NCI-H1092 treated with DMSO at 0.1 percent for 48 hours (cell line): ENCODE measurements at regions not wholly inside any gene's neighbourhood (a gene's known extent, or its start where the extent isn't known, plus 50 kb on each side); places are given as distances from the start of the nearest gene placed in this dataset.
"Not testable (repeated sequence)": the region's sequence is repeated elsewhere in the genome, so short reads cannot be mapped to it uniquely, and the experiment has no call there.

Experiments used
- DNase-seq: peaks from one replicate; lab custom pipeline; 2025; lab: John Stamatoyannopoulos, UW

DNA sequence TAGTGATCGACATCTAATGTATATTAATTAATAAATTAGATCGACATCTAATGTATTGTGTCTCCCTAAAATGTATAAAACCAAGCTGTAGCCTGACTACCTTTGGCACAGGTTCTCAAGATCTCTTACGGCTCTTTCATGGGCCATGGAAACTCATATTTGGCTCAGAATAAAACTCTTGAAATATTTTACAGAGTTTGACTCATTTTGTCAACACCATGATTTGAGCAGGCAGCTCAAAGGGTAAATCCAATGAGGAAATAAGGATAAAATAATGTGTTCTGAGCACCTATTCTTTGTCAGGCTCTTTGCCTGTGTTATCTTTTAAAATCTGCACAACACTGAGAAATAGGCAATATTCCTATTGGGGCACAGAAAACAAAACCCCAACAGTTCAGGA lies 223.4 kb upstream of the DUSP10 start:
- DNase-seq, result no peak

DNA sequence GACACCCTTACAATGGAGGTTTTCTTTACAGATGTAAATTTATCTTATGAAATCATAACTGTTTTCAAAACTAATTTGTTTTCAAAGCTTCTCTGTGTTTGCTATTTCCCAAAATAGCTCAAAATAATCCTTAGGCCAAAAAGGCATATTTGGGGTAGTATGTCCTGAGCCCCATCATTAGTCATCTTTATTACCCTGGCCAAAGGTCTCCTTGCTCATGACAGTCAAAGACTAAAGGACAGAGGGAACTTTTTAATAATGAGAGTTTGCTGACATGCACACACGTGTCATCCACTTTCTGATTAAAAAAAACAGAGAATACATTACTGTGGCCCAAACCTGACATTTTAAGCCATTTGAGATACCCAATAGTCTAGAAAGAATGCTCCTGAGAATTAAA lies 221.9 kb upstream of the DUSP10 start:
- DNase-seq, result no peak

DNA sequence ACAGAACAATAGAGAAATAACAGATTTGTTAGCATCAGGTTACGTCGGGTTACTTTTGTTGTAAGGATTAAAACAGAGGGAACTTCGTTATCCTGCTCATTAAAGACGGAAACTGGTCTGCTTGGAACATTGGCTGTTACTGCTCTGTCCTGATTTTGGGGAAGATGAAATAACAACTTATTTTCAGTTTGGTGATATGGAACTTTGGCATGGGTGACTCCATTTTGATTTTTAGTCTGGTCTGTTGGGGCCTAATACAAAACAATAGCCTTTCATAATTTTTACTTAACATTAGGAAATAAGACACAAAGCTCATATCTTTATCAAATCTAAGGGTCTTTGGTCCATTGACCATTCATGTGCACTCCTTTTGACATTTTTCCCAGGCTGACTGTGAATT lies 220.5 kb upstream of the DUSP10 start:
- no peak for DNase-seq

DNA sequence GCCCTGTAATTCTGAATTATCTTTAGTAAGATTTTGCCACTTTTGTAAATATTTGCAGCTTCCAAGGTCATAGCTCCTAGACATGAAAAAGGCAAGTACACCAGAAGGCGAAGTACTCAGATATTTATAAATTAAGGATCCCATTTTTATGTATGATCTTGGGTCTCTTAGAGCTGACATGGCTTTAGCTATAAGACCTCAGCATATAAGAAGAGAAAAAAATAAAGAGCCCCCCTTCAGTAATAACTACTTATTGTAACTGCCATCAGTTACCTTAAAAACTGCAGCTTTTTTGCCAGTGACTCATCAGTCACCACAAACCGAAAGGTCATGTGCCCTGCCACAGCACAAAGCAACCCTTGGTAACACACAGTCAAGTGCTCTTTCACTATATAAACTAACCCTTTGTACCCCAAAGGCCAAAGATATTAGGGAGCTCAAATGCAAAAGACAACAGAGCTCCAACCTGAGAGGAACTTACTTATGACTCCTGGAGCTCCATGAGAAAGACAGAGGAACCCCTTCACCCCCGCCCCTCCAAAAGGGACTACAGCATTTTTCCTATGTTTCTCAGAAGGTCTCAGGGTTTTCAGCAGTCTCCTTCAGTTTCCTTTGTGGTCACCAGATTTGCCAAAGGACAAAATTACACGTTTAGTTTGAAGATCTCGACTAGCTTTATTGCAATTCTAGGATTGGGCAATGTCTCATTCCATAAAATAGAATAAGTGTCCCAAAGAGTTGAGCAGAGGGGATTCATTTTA lies 219.8 kb upstream of the DUSP10 start:
- no peak for DNase-seq

DNA sequence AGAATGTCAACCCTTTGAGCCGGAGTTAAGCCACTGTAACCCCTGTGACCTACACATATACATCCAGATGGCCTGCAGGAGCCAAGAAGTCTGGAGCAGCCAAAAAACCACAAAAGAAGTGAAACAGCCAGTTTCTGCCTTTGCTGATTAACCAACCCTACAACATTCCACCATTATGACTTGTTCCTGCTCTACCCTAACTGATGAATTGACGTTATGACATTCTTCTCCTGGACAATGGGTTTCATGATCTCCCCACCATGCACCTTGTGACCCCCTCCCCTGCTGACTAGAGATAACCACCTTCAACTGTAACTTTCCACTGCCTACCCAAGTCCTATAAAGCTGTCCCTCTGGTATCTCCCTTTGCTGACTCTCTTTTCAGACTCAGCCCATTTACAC lies 216.3 kb upstream of the DUSP10 start:
- not testable (repeated sequence) for DNase-seq

DNA sequence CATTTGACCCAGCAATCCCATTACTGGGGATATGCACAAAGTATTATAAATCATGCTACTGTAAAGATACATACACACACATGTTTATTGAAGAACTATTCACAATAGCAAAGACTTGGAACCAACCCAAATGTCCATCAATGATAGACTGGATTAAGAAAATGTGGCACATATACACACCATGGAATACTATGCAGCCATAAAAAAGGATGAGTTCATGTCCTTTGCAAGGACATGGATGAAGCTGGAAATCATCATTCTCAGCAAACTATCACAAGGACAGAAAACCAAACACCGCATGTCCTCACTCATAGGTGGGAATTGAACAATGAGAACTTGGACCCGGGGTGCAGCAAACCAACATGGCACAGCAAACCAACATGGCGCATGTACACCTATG lies 215.5 kb upstream of the DUSP10 start:
- DNase-seq, result not testable (repeated sequence)

DNA sequence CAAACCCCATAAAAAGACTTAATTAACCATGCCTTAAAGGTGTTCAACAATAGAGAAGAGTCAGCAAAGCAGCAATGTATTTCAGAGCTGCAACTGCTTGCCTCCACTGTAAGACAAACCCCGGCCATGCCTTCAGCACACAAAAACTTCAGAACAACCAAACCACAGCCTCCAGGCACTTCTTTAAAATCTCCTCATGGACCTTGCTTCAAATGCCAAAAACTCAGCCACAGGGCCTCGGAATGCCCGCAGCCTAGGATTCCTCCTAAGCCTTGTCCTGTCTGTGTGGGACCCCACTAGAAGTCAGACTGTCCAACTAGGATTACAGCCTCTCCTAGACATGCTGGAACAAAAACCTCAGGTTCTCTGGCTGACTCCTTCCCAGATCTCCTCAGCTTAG lies 208.1 kb upstream of the DUSP10 start:
- DNase-seq, result no peak

DNA sequence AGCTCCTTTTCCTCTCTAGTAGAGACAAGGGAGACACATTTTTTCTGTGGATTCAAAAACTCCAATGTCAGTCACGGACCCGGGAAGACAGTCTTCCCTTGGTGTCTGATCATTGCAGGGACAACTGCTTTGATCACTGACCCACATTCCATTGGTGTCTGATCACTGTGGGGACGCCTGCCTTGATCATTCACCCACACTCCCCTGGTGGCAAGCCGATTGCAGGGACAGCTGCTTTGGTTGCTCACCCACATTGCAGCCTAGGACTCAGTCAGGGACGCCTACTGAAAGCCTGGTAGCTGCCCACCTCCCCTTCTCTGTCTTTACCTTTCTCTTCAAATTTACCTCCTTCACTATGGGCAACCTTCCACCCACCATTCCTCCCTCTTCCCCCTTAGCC lies 206.6 kb upstream of the DUSP10 start:
- DNase-seq, result no peak

DNA sequence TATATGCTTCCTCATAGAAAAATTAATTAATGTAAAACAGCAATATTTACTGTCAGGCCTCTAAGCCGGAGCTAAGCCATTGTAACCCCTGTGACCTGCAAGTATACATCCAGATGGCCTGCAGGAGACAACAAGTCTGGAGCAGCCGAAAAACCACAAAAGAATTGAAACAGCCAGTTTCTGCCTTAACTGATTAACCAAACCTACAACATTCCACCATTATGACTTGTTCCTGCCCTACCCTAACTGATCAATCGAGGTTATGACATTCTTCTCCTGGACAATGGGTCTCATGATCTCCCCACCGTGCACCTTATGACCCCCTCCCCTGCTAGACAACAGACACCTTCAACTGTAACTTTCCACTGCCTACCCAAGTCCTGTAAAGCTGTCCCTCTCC lies 205.8 kb upstream of the DUSP10 start:
- DNase-seq, result no peak

DNA sequence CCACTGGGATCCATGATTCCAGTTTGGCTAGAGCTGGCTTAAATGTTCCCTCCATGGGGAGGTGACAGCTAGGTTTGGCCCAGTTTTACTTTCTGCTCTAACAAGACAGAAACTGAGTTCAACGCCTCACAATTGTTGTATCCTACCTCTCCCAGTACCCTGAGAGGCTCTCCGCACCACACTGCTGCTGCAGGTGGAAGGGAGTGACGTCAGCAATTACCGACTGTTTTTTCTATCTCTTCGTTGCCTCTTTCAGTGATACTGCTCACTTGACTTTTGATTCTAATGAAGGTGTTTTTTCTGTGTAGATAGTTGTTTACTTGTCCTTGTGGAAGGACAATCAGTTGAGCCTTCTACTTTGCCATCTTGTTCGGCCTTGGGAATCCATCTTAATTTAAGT lies 204.9 kb upstream of the DUSP10 start:
- DNase-seq, result no peak

DNA sequence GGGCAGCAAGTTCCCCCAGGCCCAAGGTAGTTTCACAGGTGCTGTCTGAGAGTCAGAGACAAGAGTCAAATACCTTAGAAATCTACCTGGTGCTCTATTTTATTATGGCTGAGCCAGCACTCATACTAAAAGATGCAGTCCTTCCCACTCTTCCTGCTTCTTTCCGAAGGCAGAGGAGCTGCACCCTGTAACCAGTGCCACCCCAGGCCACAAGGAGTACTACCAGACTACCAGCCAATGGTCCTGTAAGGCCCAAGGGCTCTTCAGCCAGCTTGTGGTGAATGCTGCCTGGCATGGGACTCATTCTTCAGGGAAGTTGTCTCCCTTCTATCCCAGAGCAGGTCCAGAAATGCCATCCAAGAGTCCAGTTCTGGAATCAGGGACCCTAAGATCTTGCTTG lies 203.8 kb upstream of the DUSP10 start:
- DNase-seq, result no peak

DNA sequence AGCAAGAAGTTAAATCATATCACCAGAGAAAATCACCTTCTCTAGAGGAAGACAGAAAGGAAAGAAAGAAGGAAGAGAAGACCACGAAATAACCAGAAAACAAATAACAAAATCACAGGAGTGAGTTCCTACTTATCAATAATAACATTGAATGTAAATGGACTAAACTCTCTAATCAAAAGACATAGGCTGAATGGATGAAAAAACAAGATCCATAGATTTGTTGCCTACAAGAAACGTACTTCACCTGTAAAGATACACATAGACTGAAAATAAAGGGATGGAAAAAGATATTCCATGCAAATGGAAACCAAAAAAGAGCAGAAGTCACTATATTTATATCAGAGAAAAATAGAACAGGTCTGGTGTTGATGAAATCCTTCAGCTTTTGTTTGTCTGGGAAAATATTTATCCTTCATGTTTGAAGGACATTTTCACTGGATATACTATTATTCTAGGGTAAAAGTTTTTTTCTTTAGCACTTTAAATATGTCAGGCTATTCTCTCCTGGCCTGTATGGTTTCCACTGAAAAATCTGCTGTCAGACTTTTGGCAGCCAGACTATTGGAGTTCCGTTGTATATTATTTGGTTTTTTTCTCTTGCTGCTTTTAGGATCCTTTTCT lies 202.5 kb upstream of the DUSP10 start:
- no peak for DNase-seq

DNA sequence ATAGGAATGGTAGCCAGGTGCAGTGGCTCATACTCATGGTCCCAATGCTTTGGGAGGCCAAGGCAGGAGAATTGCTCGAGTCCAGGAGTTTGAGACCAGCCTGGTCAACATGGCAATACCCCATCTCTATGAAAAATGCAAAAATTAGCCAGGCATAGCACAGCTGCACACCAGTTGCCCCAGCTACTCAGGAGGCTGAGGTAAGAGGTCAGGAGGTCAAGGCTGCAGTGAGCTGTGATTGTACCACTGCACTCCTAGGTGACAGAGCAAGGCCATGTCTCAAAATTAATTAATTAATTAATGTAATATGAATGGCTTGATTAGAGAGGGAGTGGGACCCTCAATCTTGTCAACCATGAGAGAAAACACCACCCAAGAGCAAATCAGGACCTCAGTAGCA lies 198.7 kb upstream of the DUSP10 start:
- no peak for DNase-seq

DNA sequence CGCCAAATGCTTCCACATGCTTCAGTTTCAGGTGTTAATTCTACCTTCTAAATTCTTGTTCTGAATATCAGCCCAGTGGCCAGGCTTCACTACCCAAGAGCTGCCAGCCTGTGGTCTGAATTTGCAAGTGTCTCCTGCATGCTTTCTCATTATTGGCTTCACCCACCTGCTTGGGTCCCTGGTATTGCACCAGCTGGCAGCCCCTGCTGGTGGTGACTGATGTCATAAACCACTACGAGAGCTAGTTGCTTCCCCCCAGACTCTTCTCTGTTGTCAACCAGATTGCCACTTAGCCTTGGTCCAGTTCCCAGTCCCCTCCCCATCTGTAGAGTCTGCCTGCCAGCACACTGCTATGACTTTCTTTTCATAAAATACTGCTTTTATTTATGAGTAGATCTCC lies 197.7 kb upstream of the DUSP10 start:
- DNase-seq, result peak; percentile 71

DNA sequence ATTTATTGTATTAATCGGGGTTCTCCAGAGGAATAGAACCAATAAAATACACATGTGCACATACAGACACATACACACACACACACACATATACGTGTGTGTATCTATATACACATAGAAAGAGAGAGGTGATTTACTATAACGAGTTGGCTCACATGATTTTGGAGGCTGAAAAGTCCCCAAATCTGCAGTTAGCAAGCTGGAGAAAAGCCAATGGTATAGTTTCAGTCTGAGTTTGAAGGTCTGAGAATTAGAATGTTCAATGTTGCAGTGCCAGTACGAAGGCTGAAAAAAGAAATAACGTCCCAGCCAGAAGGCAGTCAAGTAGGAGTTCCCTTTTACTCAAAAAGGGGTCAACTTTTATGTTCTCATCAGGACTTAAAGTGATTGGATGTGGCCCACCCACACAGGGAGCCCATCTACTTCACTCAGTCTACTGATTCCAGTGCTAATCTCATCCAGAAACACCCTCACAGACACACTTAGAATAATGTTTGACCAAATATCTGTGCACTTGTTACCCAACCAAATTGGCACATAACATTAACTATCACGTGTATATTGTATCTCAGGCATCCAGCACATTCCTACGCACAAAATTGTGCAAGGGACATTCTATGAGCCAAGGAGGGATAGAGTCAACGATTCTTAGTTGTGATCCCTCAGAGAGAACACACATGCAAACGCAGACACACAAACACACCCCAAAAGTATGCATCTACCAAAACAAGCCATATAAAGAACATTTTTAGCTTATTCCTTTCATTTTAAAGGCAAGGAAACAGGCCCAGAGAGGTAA lies 195.5 kb upstream of the DUSP10 start:
- DNase-seq, result no peak

DNA sequence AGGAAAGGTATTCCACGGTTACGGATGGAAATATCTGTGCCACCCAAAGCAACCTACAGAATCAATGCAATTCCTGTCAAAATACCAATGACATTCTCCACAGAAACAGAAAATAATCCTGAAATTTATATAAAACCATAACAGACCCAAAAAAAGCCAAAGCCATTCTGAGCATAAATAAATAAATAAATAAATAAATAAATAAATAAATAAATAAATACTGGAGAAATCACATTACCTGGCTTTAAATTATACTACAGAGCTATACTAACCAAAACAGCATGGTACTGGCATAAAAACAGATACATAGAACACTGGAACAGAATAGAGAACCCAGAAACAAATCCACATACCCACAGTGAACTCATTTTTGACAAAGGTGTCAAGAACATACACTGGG lies 191.9 kb upstream of the DUSP10 start:
- DNase-seq, result no peak

DNA sequence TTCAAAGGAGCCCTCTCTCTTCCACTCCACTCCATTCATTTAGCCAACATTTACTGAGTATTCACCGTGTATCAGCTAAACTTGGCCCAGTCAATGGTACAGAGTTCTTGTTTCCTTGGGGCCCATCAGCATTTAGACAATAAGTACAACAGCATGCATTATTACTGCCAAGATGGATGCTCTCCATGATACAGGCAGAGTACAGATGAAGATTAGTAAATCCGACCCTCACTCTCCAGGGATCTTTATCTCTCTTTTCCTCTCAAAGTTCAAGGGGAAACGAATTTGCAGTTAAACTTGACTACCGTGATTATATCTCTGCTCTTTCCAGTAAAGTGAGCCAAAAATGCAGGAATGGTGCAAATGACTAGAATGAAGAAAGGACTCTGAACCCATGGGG lies 184.6 kb upstream of the DUSP10 start:
- DNase-seq, result no peak

DNA sequence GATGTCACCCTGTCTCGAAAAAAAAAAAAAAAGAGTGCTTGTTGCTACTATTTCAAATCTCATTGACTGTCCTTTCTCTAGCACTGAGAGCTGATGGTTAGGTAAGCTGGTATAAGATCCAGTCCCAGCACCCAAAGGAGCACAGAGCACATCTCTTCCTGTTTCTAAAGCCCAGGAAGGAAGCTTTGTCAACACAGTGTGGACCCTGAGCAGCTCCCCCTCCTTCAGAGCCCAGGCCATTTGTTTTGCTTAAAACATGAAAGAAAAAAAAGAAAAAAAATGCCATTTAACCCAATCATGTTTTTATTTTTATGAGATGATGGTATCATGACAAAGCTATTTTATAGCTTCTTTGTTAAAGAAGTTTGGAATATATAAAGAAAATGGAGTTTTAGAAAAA lies 184.1 kb upstream of the DUSP10 start:
- DNase-seq, result no peak

DNA sequence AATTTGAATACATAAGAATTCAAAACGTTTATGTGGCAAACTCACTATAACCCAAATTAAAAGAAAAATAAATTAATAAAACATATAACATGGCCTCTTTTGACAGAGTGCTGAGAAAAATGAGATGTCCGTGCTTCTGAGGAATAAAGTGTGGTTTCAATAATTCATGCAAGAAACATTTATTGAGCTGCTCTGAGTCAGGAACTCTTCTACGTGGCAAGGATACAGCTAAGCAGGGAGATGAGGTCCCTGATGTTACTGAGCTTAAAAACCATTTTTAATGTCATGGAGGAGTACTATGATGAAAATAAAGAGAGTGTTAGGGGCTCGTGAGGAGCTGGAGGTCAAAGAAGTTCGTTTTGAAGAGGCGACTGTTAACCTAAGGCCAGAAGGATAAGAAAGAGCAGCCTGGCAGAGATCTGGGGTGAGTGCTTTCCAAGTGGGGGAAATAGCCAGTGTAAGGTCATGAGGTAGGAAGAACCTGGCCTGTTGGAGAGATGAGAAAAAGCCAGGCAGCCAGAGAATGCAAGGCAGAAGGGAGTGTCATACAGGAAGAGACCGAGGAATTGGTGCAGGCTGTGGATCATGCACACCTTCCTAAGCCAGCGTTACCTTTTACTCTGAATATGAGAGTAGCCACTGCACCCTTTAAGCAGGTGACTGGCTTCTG lies 182.2 kb upstream of the DUSP10 start:
- no peak for DNase-seq

DNA sequence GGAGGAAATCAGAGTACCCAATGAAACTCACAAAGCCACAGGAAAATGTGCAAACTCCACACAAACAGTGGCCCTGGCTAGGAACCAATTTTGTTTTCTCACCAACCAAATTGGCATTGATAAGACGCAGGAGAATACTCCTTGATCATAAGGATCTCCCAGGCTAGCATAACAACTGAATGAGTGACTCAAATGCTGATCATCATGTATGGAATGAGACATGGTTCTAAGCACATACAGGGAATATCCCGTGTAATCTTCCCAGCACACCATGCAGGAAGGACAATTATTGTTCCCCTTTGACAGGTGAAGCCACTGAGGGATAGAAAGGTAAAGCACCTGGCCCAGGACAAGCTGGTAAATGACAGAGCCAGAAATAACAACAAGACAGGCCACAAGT lies 180.0 kb upstream of the DUSP10 start:
- no peak for DNase-seq

DNA sequence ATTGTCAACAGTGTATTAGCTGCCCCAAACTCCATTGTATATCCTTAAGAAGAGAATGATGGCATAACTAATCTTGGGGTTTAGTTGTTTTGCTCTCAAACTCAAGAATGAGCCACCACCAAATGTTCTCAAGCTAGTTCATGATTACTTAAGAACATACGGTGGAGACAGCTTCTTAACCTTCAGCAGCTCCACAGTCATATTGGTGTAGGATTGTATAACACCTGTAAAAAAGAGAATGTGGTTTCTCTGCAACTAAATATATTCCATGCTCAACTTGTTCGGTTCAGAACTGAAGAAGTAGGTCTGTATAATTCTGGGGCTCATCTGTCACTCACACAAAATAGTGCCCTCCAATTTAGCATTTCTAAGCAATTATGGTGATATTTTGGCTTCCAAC lies 177.9 kb upstream of the DUSP10 start:
- DNase-seq, result no peak

DNA sequence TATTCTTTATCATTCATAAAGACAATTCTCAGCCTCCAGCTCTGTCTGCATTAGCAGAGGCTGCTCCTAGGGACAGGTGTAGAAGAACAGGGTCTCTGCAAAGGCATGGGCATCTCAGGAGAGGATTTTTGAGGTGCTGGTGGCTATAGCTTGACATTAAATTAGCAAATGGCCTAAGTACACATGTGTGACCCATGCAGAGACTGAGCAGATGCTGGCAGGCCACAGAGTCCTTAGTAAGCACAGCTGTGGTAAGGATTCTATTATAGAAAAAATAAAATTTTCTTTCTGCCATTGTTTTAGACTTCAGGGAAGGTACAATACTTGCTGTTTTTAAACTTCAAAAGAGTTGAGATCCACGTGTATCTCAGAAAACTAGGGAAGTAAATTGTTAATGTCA lies 177.5 kb upstream of the DUSP10 start:
- DNase-seq, result no peak

DNA sequence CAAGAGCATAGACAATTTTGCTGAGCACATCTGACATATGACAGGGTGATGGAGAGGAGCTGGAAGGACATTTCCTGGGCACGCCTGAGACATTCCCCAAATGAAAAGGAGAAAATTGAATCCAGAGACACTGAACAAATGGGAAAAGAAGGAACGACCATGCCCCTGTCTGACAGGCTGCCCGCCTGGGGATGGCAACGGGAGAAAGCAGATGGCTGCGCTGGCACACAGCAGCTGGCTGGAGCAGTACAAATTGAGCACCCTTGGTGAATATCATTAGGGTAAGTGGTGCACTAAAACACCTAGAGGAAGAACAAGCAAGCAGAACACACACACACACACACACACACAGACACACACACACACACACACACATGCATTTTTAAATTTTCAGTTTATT lies 174.3 kb upstream of the DUSP10 start:
- no peak for DNase-seq
